WI38 (cell line): ENCODE measurements at regions not wholly inside any gene's neighbourhood (a gene's known extent, or its start where the extent isn't known, plus 50 kb on each side); places are given as distances from the start of the nearest gene placed in this dataset.

Experiments used
- H3K4me3 ChIP-seq: 2 replicates; pipeline ENCODE4 v1.5.1; 2011; ENCODE audit warnings: low read depth, mild to moderate bottlenecking, control low read depth, low read length
- TF ChIP-seq, protein P1 (sequence below): IDR thresholded peaks from 2 replicates; pipeline ENCODE4 v1.5.1; 2012; ENCODE audit warnings: low read depth, mild to moderate bottlenecking, control low read depth, low read length

GRCh38 chr16:63453261-63453660 is 1417.0 kb upstream of the CDH8 start:
- H3K4me3 ChIP-seq: no peak overlapping the region
- TF ChIP-seq, protein P1, sequence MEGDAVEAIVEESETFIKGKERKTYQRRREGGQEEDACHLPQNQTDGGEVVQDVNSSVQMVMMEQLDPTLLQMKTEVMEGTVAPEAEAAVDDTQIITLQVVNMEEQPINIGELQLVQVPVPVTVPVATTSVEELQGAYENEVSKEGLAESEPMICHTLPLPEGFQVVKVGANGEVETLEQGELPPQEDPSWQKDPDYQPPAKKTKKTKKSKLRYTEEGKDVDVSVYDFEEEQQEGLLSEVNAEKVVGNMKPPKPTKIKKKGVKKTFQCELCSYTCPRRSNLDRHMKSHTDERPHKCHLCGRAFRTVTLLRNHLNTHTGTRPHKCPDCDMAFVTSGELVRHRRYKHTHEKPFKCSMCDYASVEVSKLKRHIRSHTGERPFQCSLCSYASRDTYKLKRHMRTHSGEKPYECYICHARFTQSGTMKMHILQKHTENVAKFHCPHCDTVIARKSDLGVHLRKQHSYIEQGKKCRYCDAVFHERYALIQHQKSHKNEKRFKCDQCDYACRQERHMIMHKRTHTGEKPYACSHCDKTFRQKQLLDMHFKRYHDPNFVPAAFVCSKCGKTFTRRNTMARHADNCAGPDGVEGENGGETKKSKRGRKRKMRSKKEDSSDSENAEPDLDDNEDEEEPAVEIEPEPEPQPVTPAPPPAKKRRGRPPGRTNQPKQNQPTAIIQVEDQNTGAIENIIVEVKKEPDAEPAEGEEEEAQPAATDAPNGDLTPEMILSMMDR: no peak

DNA sequence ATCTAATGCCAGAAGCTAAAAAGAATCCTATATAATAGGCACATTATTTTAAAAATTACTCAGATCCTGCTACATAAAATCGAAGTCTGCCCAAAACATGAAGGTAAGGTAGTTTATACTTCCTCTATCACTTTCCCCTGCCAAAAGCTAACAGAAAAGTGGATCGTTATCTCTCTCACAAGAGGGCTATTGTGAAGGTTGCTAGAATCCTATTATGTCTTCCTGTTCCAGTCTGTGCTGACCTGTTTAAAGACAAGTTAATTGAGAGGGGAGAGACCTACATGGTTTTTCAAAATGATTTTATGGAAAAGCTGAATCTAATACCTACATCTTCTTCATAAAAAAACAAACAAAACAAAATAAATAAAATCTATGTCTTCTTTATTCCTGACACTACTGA is 1410.9 kb upstream of the CDH8 start:
- no peak overlapping the region for H3K4me3 ChIP-seq
- TF ChIP-seq, protein P1: no peak

GRCh38 chr16:63442246-63442645 is 1406.0 kb upstream of the CDH8 start:
- no peak overlapping the region for H3K4me3 ChIP-seq
- TF ChIP-seq, protein P1: no peak

- H3K4me3 ChIP-seq: no peak overlapping the region
- TF ChIP-seq, protein P1: no peak
Observed at GRCh38 chr16:63426275-63426870, 1390.1 kb upstream of the CDH8 start.

DNA sequence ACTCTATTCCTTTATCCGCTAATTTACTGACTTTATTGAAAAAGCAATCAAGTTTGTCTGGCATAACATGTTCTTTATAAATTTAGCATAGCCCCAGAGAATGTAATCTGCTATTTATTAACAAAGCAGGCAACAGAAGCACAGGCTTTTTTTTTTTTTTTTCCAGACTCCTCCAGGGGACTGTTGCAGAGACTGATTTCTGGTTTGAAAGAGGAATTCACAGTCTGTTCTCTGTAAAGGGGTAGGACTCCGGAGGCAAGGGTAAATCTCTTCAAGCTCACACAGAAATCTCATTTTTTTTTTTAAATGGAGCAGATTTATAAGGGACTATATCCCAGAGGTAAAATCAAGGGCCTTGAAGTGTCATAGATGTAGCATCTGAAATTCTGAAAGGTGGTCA is 1386.5 kb upstream of the CDH8 start:
- H3K4me3 ChIP-seq: no peak overlapping the region
- TF ChIP-seq, protein P1: no peak

DNA sequence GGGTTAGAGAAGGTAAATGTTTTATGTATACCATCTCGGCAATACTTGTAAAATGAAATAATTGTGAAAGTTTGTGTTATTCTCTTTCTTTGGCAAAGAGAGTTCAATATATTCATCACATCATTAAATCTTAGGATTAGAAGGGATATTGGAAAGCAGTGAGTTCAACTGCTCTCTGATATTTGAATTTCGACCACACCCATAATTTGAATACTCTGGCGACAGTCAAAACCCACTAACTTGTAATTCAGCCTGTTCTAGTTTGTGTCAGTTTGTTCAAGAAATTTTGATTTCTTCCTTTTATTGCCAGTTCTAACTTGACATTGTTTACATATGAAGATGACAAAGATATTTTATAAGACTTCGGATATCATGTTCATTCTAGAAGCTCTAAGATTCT is 1380.5 kb upstream of the CDH8 start:
- H3K4me3 ChIP-seq: no peak overlapping the region
- TF ChIP-seq, protein P1: no peak

- H3K4me3 ChIP-seq: no peak overlapping the region
- TF ChIP-seq, protein P1: no peak
Observed at GRCh38 chr16:63415014-63415413, 1378.8 kb upstream of the CDH8 start.
